Keratinocyte (primary cell): ENCODE measurements at regions not wholly inside any gene's neighbourhood (a gene's known extent, or its start where the extent isn't known, plus 50 kb on each side); places are given as distances from the start of the nearest gene placed in this dataset.

ENCODE experiments used
- DNase-seq: peaks from one replicate; pipeline ENCODE4 v3.0.0-alpha.2; 2011; ENCODE audit warnings: low read depth, missing footprints, low spot score
- FAIRE-seq: peaks from 2 replicates; lab custom pipeline; 2011; peaks lifted over from hg19 to GRCh38; lab: Jason Lieb, UNC
- H2AFZ ChIP-seq: 2 replicates; pipeline ENCODE4 v1.6.0; 2012; ENCODE audit warnings: low read length, control low read depth, inconsistent platforms; ENCODE audit not compliant: control insufficient read depth
- H3K27ac ChIP-seq: 2 replicates; pipeline ENCODE4 v1.5.1; 2011; ENCODE audit warnings: low read length; ENCODE audit not compliant: control insufficient read depth, insufficient read depth
- H3K27me3 ChIP-seq: 3 replicates; pipeline ENCODE4 v1.6.0; 2011; ENCODE audit warnings: low read length; ENCODE audit not compliant: control insufficient read depth, insufficient read depth; ENCODE audit errors: extremely low read depth
- H3K36me3 ChIP-seq, 2 experiments: 2 replicates in 1 of 2; 3 replicates in 1 of 2; pipeline ENCODE4 v1.5.1; 2011; ENCODE audit warnings: low read length in 2 of 2, mild to moderate bottlenecking in 1 of 2; ENCODE audit not compliant: control insufficient read depth in 2 of 2, insufficient read depth in 2 of 2; ENCODE audit errors: extremely low read depth in 1 of 2
- H3K4me1 ChIP-seq: 3 replicates; pipeline ENCODE4 v1.5.1; 2011; ENCODE audit warnings: low read length; ENCODE audit not compliant: control insufficient read depth, insufficient read depth; ENCODE audit errors: extremely low read depth
- H3K4me2 ChIP-seq: 3 replicates; pipeline ENCODE4 v1.6.0; 2011; ENCODE audit warnings: low read depth, low read length; ENCODE audit not compliant: control insufficient read depth, insufficient read depth; ENCODE audit errors: extremely low read depth
- H3K4me3 ChIP-seq, 3 experiments: fragments of 200-600 bp in 1 of 3; sonication (generic) in 1 of 3; 2 replicates in 2 of 3; 3 replicates in 1 of 3; pipeline ENCODE4 v1.5.1; 2011 to 2016; ENCODE audit warnings: low read length in 3 of 3, mild to moderate bottlenecking in 3 of 3, control low read depth in 2 of 3, inconsistent platforms in 1 of 3, low read depth in 1 of 3, mixed read lengths in 1 of 3, mixed run types in 1 of 3, moderate library complexity in 1 of 3; ENCODE audit not compliant: control insufficient read depth in 2 of 3, insufficient read depth in 2 of 3; ENCODE audit errors: extremely low read depth in 1 of 3
- H3K79me2 ChIP-seq: 2 replicates; pipeline ENCODE4 v1.6.0; 2012; ENCODE audit warnings: low read length; ENCODE audit not compliant: control insufficient read depth, insufficient read depth
- H3K9ac ChIP-seq: 3 replicates; pipeline ENCODE4 v1.6.0; 2011; ENCODE audit warnings: low read length; ENCODE audit not compliant: control insufficient read depth, insufficient read depth; ENCODE audit errors: extremely low read depth
- H3K9me1 ChIP-seq: 3 replicates; pipeline ENCODE4 v1.6.0; 2011; ENCODE audit warnings: low read length; ENCODE audit not compliant: control insufficient read depth, insufficient read depth; ENCODE audit errors: extremely low read depth
- H3K9me3 ChIP-seq: 2 replicates; pipeline ENCODE4 v1.5.1; 2012; ENCODE audit warnings: low read depth, low read length; ENCODE audit not compliant: control insufficient read depth
- H4K20me1 ChIP-seq: 3 replicates; pipeline ENCODE4 v1.6.0; 2011; ENCODE audit warnings: low read length; ENCODE audit not compliant: control insufficient read depth, insufficient read depth; ENCODE audit errors: extremely low read depth
- CTCF ChIP-seq, 3 experiments: IDR thresholded peaks in 1 of 3; conservative IDR thresholded peaks in 1 of 3; optimal IDR thresholded peaks in 1 of 3; 2 replicates in 2 of 3; 3 replicates in 1 of 3; pipeline versions ENCODE3 to v1.5.1; 2011; ENCODE audit warnings: low read length in 3 of 3, mild to moderate bottlenecking in 3 of 3, moderate library complexity in 2 of 3, control low read depth in 1 of 3, inconsistent platforms in 1 of 3; ENCODE audit not compliant: insufficient read depth in 2 of 3; ENCODE audit errors: extremely low read depth in 1 of 3
- EZH2 ChIP-seq: IDR thresholded peaks from one replicate; pipeline ENCODE4 v1.6.1; 2012; ENCODE audit warnings: inconsistent platforms, mild to moderate bottlenecking, low read length, moderate library complexity
- dilution Hi-C: fragments of 300-500 bp; cut with MboI; formaldehyde crosslinking; loops from one replicate; pipeline ENCODE4 v1.7.0; 2020; ENCODE audit warnings: low sequenced_read_pairs; ENCODE audit not compliant: extremely low pct_ligation_motif_present

DNA sequence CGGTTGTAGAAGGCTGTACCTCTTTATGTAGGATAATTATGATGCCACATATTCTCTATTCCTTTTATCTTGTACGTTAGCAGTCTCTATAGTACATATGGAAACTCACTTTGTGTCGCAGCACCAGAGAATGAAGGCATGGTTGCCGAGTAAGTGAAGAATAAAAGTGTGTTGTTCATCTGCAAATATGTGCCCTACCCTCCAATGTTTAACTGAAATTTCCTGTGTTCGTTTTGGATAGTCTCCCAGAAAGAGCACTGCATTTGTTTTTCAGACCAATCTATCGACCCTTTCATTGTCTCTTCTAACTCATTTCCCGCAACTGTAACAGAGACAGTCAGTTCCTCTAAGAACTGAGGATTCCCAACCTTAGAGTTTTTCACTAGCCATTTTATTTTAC is 592.8 kb downstream of the TUSC7 start:
- H3K79me2 ChIP-seq, result no peaks in the 10 kb centered on the region
- dilution Hi-C loops, result no loop called here
- no peaks in the 10 kb centered on the region for H3K9me1 ChIP-seq
- DNase-seq, result no peak
- H3K4me3 ChIP-seq, result no peak overlapping the region
- no peak overlapping the region for H3K4me2 ChIP-seq
- H2AFZ ChIP-seq, result no peak overlapping the region
- no peaks in the 10 kb centered on the region for H3K27me3 ChIP-seq
- no peaks in the 10 kb centered on the region for H3K9me3 ChIP-seq
- H3K4me1 ChIP-seq, result no peaks in the 10 kb centered on the region
- TF ChIP-seq EZH2 (no peak), CTCF (optimal IDR thresholded peaks at IDR 0.05 in 1 of 3, IDR thresholded peaks at IDR 0.05 in 1 of 3, conservative IDR thresholded peaks at IDR 0.05 in 1 of 3; ENCODE audit: extremely low read depth in 1 of 3, insufficient read depth in 2 of 3, low read length in 3 of 3) (no peak)
- FAIRE-seq, result no peak
- no peaks in the 10 kb centered on the region for H4K20me1 ChIP-seq
- H3K27ac ChIP-seq, result no peak overlapping the region
- H3K36me3 ChIP-seq, result no peaks in the 10 kb centered on the region
- H3K9ac ChIP-seq, result no peak overlapping the region

- Histone ChIP-seq H2AFZ (no peak overlapping the region), H3K4me2 (no peak overlapping the region), H4K20me1 (no peaks in the 10 kb centered on the region), H3K9me3 (no peaks in the 10 kb centered on the region), H3K9me1 (no peaks in the 10 kb centered on the region), H3K79me2 (no peaks in the 10 kb centered on the region), H3K9ac (no peak overlapping the region), H3K36me3 (no peaks in the 10 kb centered on the region), H3K4me3 (no peak overlapping the region), H3K27me3 (no peaks in the 10 kb centered on the region), H3K27ac (no peak overlapping the region), H3K4me1 (no peaks in the 10 kb centered on the region)
- TF ChIP-seq EZH2, result no peak
- TF ChIP-seq CTCF (optimal IDR thresholded peaks at IDR 0.05 in 1 of 3, IDR thresholded peaks at IDR 0.05 in 1 of 3, conservative IDR thresholded peaks at IDR 0.05 in 1 of 3; ENCODE audit: extremely low read depth in 1 of 3, insufficient read depth in 2 of 3, low read length in 3 of 3), result no peak
- DNase-seq (no peak), FAIRE-seq (no peak)
- dilution Hi-C loops, result no loop called here
These were observed 593.9 kb downstream of the TUSC7 start for GRCh38 chr3:117303443-117303842.
